ENCODE measurements at regions not wholly inside any gene's neighbourhood (a gene's known extent, or its start where the extent isn't known, plus 50 kb on each side); places are given as distances from the start of the nearest gene placed in this dataset.
"Not testable (repeated sequence)": the region's sequence is repeated elsewhere in the genome, so short reads cannot be mapped to it uniquely, and the experiment has no call there.

DNA sequence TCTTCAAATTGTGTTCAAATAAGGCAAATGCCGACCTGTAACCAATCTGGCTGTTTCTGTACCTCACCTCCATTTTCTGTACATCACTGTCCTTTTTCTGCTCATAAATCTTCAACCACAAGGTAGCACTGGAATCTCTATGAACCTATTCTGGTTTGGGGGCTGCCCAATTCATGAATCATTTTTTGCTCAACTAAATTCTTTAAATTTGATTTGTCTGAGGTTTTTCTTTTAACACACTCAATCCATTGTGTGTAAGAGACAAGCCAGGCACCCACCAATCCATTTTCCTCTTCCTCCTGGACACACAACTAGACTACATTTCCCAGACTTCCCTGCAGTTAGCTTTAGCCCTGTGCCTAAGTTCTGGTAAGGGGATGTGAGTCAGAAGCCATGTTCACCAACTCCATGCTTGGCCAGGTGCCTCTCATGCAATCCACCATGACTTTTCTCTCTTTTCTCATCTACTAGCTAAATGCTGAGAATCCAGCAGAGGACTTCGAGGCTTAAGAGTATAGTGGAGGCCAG, 193.2 kb upstream of the KLF3 start:
- Mint-ChIP-seq H3K36me3 (ENCODE audit: insufficient read depth in 2 of 2) (peaks cover 6 to 11% of the 10 kb centered on the region in 2 donors), H3K9me3 (peaks cover 4 to 12% of the 10 kb centered on the region in 2 donors), H3K27me3 (ENCODE audit: low read depth) (no peaks in the 10 kb centered on the region), H3K27ac (no peak overlapping the region), H3K4me1 (ENCODE audit: low read depth) (no peaks in the 10 kb centered on the region), H3K4me3 (no peak overlapping the region)
- ATAC-seq (replicated peaks in 1 of 2) (no peak), DNase-seq (no peak)

DNA sequence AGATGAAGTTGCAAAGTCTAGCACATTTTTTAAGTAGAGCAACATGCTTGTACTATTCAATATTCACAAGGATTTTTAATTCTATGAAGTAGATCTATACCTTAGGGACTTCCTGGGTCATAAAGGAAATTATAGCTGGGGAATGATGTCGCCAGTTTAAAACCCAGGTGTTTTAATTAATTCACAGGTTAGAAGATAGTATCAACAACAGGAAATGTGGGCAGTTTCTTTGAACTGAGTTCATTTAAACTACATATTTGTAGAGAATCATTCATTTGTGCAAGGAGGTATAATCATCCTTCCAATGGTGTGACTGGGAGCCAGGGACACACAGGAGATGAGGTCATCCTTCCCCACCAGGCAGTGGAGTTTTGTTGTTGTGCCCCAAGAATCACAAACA, 181.3 kb upstream of the KLF3 start:
- ATAC-seq (replicated peaks in 1 of 2): no peak

DNA sequence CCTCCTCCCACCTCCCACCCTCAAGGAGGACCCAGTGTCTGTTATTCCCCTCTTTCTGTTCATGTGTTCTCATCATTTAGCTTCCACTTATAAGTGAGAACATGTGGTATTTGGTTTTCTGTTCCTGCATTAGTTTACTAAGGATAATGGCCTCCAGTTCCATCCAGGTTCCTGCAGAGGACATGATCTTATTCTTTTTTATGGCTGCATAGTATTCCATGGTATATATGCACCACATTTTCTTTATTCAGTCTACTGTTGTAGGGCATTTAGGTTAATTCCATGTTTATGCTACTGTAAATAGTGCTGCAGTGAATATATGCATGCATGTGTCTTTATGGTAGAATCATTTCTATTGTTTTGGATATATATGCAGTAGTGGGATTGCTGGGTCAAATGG, 180.4 kb upstream of the KLF3 start:
- H3K4me1 Mint-ChIP-seq (ENCODE audit: low read depth); H3K36me3 Mint-ChIP-seq (ENCODE audit: insufficient read depth in 2 of 2); DNase-seq; H3K27ac Mint-ChIP-seq; H3K4me3 Mint-ChIP-seq; ATAC-seq (replicated peaks in 1 of 2); H3K27me3 Mint-ChIP-seq (ENCODE audit: low read depth); H3K9me3 Mint-ChIP-seq: not testable (repeated sequence)

More for the DNA sequence above, 181.3 kb upstream of the KLF3 start:
- Mint-ChIP-seq H3K4me3 (no peak overlapping the region), H3K9me3 (peaks cover 0 to 1% of the 10 kb centered on the region in 2 donors), H3K36me3 (ENCODE audit: insufficient read depth in 2 of 2) (peaks cover 0 to 7% of the 10 kb centered on the region in 2 donors), H3K27me3 (ENCODE audit: low read depth) (no peaks in the 10 kb centered on the region), H3K27ac (no peak overlapping the region), H3K4me1 (ENCODE audit: low read depth) (peaks cover 8% of the 10 kb centered on the region)
- DNase-seq: no peak

DNA sequence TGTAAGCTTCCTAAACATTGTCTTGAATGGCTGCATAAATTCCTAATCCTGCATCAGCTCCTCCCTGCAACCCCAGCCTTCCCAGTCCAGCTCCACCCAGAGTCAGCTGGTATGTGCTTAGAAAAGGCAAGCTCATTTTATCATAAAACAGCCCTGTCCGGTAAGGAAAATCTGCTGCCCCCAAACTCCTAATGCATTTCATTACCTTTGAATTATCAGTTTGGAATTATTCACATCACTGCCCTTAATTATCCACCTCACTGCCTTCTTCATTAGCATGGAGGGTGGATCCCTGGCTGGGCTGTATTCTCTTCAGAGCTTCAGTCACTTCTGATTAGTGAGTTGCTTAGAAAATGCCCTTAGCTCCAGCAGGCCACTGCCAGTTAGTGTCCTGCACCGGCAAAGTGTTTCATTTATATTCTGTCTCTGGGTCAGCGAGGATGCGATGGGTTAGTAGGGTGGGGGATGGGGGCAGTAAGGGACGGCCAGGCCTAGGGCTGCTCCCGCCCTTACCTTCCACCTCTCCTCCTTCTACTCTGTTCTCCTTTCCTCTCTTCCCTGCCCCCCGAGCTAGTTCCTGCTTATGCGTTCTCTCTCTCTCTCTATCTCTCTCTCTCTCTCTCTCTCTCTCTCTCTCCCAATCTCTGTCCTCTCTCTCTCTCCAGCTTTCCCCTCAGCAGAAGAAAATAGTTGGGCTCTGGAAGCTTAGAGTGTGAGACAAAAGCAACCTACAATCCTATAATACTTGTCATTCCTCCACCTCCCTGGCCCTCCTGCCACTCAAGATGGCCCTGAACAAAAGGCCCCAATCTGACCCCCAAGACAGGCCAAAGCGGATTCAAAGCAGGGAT, 174.8 kb upstream of the KLF3 start:
- H3K27ac Mint-ChIP-seq: peak overlapping the region; percentile 68
- H3K9me3 Mint-ChIP-seq: no peaks in the 10 kb centered on the region
- peak overlapping the region; percentile 68 to 76 for H3K4me3 Mint-ChIP-seq
- H3K36me3 Mint-ChIP-seq (ENCODE audit: insufficient read depth in 2 of 2): no peaks in the 10 kb centered on the region
- peaks cover 33% of the 10 kb centered on the region for H3K4me1 Mint-ChIP-seq (ENCODE audit: low read depth)
- H3K27me3 Mint-ChIP-seq (ENCODE audit: low read depth): no peaks in the 10 kb centered on the region
- DNase-seq (no peak), ATAC-seq (replicated peaks in 1 of 2) (no peak)

DNA sequence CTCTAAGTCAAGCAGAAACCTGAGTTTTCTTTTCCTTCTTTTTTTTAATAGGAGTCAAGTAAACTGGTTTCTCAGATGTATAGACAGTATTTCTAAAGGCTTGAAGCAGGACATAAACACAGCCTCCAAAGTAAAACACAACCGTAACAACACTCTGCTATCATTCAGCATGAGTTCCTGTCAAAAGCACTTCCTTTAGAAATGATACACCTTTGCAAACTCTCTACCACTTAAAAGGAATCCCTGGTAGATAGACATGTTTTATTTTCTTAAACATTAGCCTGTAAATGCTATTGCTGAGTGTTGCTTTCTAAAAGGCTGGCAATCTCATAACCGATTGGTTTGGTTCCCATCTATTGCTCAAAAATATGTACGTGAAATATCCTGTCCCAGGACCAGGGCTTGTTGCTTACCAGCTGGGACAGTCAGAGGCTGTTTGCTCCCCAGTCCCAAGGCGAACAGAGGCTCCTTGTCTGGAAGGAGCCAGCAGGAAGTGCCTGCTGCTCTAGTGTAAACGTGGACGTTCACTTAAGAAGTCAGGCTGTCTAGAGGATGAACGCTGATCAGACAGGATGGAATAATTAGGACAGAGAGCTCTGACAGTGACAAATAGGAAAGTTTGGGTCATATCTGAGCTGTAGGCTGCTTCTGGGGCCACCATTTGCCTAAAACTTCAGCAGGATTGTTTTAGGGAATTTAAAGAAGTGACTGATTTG, 173.9 kb upstream of the KLF3 start:
- Mint-ChIP-seq H3K4me3 (peak overlapping the region; percentile 68 to 76), H3K27me3 (ENCODE audit: low read depth) (no peaks in the 10 kb centered on the region), H3K9me3 (no peaks in the 10 kb centered on the region), H3K4me1 (ENCODE audit: low read depth) (peaks cover 33% of the 10 kb centered on the region), H3K27ac (peak overlapping the region; percentile 68), H3K36me3 (ENCODE audit: insufficient read depth in 2 of 2) (no peaks in the 10 kb centered on the region)
- peak; percentile 49 to 59 for ATAC-seq (replicated peaks in 1 of 2)
- no peak for DNase-seq

DNA sequence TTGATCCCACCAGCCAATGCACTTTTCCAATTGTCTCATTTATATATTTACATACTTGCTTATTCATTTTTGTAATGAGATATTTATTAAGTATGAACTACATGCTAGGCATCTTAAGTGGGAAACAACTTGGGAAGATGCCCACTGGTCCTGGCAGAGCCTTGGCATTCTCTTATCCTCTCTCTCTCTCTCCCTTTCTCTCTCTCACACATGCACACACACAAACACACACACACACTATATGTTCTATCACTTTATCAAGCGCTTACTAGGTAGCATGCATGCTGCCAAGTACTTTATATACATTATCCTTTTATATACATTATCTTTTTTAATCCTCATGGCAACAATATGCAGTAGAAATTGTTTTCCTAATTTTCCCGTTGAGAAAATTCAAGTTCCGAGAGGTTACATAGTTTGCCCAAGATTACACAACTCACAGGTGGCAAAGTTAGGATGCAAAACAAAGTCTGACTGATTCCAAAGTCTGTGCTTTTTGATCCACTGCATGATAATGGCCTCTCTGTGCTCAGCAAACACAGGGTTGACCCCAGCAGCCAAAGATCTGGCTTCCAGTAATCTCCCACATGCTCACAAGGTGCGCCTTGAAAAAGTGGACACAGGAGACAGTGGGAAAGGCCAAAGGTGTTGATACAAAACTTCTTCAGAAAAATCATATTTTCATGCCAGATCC, 173.1 kb upstream of the KLF3 start:
- ATAC-seq (replicated peaks in 1 of 2) (no peak), DNase-seq (no peak)
- Mint-ChIP-seq H3K36me3 (ENCODE audit: insufficient read depth in 2 of 2) (no peaks in the 10 kb centered on the region), H3K4me1 (ENCODE audit: low read depth) (peaks cover 33% of the 10 kb centered on the region), H3K27ac (no peak overlapping the region), H3K27me3 (ENCODE audit: low read depth) (no peaks in the 10 kb centered on the region), H3K4me3 (no peak overlapping the region), H3K9me3 (no peaks in the 10 kb centered on the region)

GRCh38 chr4:38491854-38492478, 172.0 kb upstream of the KLF3 start:
- Mint-ChIP-seq H3K27me3 (ENCODE audit: low read depth) (no peaks in the 10 kb centered on the region), H3K4me1 (ENCODE audit: low read depth) (peaks cover 33% of the 10 kb centered on the region), H3K36me3 (ENCODE audit: insufficient read depth in 2 of 2) (no peaks in the 10 kb centered on the region), H3K4me3 (no peak overlapping the region), H3K27ac (no peak overlapping the region), H3K9me3 (no peaks in the 10 kb centered on the region)
- DNase-seq: no peak
- no peak for ATAC-seq (replicated peaks in 1 of 2)

- H3K4me3 Mint-ChIP-seq: no peak overlapping the region
- no peak for DNase-seq
- no peaks in the 10 kb centered on the region for H3K27me3 Mint-ChIP-seq (ENCODE audit: low read depth)
These were observed 170.9 kb upstream of the KLF3 start for GRCh38 chr4:38493066-38493465.

GRCh38 chr4:38495446-38495845, 168.6 kb upstream of the KLF3 start:
- Mint-ChIP-seq H3K9me3 (no peaks in the 10 kb centered on the region), H3K4me1 (ENCODE audit: low read depth) (peaks cover 19% of the 10 kb centered on the region)
- no peak for ATAC-seq (replicated peaks in 1 of 2)

More at GRCh38 chr4:38493066-38493465, 170.9 kb upstream of the KLF3 start:
- peaks cover 33% of the 10 kb centered on the region for H3K4me1 Mint-ChIP-seq (ENCODE audit: low read depth)
- H3K36me3 Mint-ChIP-seq (ENCODE audit: insufficient read depth in 2 of 2): no peaks in the 10 kb centered on the region
- H3K9me3 Mint-ChIP-seq: no peaks in the 10 kb centered on the region
- H3K27ac Mint-ChIP-seq: no peak overlapping the region
- ATAC-seq (replicated peaks in 1 of 2): no peak

DNA sequence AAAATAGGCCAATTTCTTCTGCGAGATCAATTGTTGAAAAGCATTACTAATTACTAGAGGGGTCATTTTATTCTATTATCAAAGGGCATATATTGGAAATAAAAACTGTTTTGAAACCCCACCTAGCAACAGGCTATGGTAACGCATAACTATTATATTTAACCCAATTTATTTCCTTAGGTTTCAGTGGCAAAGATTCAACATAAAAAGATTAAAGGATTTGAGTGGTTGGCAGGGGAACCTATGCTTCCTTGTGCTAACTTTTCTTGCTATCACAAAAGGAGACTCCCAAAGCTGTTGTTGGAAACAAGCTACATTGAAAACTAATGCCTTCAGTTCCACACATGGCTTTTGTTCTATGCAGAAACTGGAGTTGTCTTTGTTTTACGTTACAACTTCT, 166.9 kb upstream of the KLF3 start:
- H3K36me3 Mint-ChIP-seq (ENCODE audit: insufficient read depth in 2 of 2): peaks cover 0 to 1% of the 10 kb centered on the region in 2 donors
- H3K27ac Mint-ChIP-seq: no peak overlapping the region
- no peaks in the 10 kb centered on the region for H3K9me3 Mint-ChIP-seq
- peaks cover 2% of the 10 kb centered on the region for H3K4me1 Mint-ChIP-seq (ENCODE audit: low read depth)
- DNase-seq: no peak
- H3K4me3 Mint-ChIP-seq: no peak overlapping the region
- H3K27me3 Mint-ChIP-seq (ENCODE audit: low read depth): no peaks in the 10 kb centered on the region
- ATAC-seq (replicated peaks in 1 of 2): no peak

More at GRCh38 chr4:38495446-38495845, 168.6 kb upstream of the KLF3 start:
- no peak overlapping the region for H3K4me3 Mint-ChIP-seq
- DNase-seq: no peak
- no peaks in the 10 kb centered on the region for H3K27me3 Mint-ChIP-seq (ENCODE audit: low read depth)
- no peaks in the 10 kb centered on the region for H3K36me3 Mint-ChIP-seq (ENCODE audit: insufficient read depth in 2 of 2)
- H3K27ac Mint-ChIP-seq: no peak overlapping the region

DNA sequence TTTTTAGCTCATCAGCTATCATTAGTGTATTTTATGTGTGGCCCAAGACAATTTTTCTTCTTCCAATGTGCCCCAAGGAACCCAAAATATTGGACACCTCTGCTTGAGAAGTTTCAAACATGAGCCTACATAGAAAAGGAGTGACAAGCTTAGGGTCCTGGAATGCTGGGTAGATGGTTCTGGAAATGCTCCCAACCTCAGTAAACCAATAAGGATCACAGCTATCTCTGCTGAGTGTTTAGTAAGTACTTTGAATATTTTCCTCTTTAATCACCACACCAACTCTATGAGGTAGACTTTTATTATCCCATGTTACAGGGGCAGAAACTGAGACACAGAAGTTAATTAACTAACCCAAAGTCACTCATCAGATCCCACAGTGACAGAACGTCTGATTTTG, 164.9 kb upstream of the KLF3 start:
- Mint-ChIP-seq H3K4me3 (no peak overlapping the region), H3K27me3 (ENCODE audit: low read depth) (no peaks in the 10 kb centered on the region), H3K9me3 (no peaks in the 10 kb centered on the region), H3K27ac (no peak overlapping the region), H3K4me1 (ENCODE audit: low read depth) (peaks cover 9% of the 10 kb centered on the region), H3K36me3 (ENCODE audit: insufficient read depth in 2 of 2) (peaks cover 0 to 1% of the 10 kb centered on the region in 2 donors)
- DNase-seq (no peak), ATAC-seq (replicated peaks in 1 of 2) (no peak)

DNA sequence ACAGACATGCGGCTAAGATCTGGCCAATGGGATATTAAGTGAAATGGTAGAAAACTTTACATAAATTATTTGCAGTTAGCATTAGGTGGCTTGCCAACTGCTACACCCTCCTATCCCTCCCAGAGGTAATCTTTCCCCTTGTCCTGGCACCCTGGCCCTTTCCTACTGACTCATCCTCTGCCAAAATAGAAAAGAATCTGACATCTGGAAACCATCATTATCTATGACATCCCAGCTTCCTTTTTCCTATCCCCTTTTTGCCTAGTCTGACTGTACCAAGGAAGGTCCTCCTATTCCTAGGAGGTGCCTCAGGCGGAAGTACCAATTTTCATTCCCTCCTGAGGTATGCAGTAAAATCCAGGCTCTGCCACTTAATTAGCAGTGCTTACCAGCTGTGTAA, 163.6 kb upstream of the KLF3 start:
- Mint-ChIP-seq H3K4me3 (no peak overlapping the region), H3K4me1 (ENCODE audit: low read depth) (peaks cover 10% of the 10 kb centered on the region), H3K27me3 (ENCODE audit: low read depth) (no peaks in the 10 kb centered on the region), H3K27ac (no peak overlapping the region), H3K9me3 (no peaks in the 10 kb centered on the region), H3K36me3 (ENCODE audit: insufficient read depth in 2 of 2) (peaks cover 0 to 1% of the 10 kb centered on the region in 2 donors)
- no peak for DNase-seq
- no peak for ATAC-seq (replicated peaks in 1 of 2)
